OCI-LY1 (cell line): ENCODE measurements at regions not wholly inside any gene's neighbourhood (a gene's known extent, or its start where the extent isn't known, plus 50 kb on each side); places are given as distances from the start of the nearest gene placed in this dataset.

ENCODE experiments used
- H2AFZ ChIP-seq: fragments of 200-600 bp; sonication (generic), shearing (Covaris generic); 2 replicates; pipeline ENCODE4 v1.6.0; 2014; ENCODE audit warnings: antibody characterized with exemption, mild to moderate bottlenecking, low read length
- H3F3A ChIP-seq: fragments of 200-600 bp; sonication (generic), shearing (Covaris generic); 2 replicates; pipeline ENCODE4 v1.6.0; 2014; ENCODE audit warnings: mild to moderate bottlenecking, antibody characterized with exemption, low read length, moderate library complexity; ENCODE audit not compliant: insufficient read depth
- H3K27ac ChIP-seq: fragments of 200-600 bp; sonication (generic); 2 replicates; pipeline ENCODE4 v1.5.1; 2014; ENCODE audit warnings: low read length, mixed run types, mild to moderate bottlenecking, low read depth; ENCODE audit not compliant: poor library complexity, severe bottlenecking
- H3K27me3 ChIP-seq: fragments of 200-600 bp; sonication (generic); 2 replicates; pipeline ENCODE4 v1.6.0; 2014; ENCODE audit warnings: antibody characterized with exemption, mild to moderate bottlenecking, low read length, moderate library complexity; ENCODE audit not compliant: insufficient read depth
- H3K36me3 ChIP-seq: fragments of 200-600 bp; sonication (generic); 2 replicates; pipeline ENCODE4 v1.6.1; 2014; ENCODE audit warnings: mild to moderate bottlenecking, antibody characterized with exemption, low read length, moderate library complexity, mixed read lengths; ENCODE audit not compliant: insufficient read depth
- H3K4me1 ChIP-seq: fragments of 200-600 bp; sonication (generic); 2 replicates; pipeline ENCODE4 v1.5.1; 2014; ENCODE audit warnings: mild to moderate bottlenecking, low read length, moderate library complexity; ENCODE audit not compliant: insufficient read depth, severe bottlenecking
- H3K4me2 ChIP-seq: fragments of 200-600 bp; sonication (generic), shearing (Covaris generic); 2 replicates; pipeline ENCODE4 v1.6.1; 2014; ENCODE audit warnings: low read length
- H3K4me3 ChIP-seq: fragments of 200-600 bp; sonication (generic); 2 replicates; pipeline ENCODE4 v1.5.1; 2014; ENCODE audit warnings: low read length, low read depth, mild to moderate bottlenecking, mixed read lengths; ENCODE audit not compliant: poor library complexity, severe bottlenecking
- H3K79me2 ChIP-seq: fragments of 200-600 bp; shearing (Covaris generic); 2 replicates; pipeline ENCODE4 v1.6.1; 2016; ENCODE audit warnings: mixed run types, low read length, mixed read lengths; ENCODE audit not compliant: insufficient read depth
- H3K9ac ChIP-seq: fragments of 200-600 bp; sonication (generic), shearing (Covaris generic); 2 replicates; pipeline ENCODE4 v1.6.1; 2014; ENCODE audit warnings: mild to moderate bottlenecking, low read length, mixed read lengths
- H3K9me2 ChIP-seq: fragments of 200-600 bp; sonication (generic), shearing (Covaris generic); 2 replicates; pipeline ENCODE4 v1.6.1; 2014; ENCODE audit warnings: low read depth, mild to moderate bottlenecking, low read length, mixed read lengths
- H3K9me3 ChIP-seq: fragments of 200-600 bp; shearing (Covaris generic); 2 replicates; pipeline ENCODE4 v1.6.1; 2014; ENCODE audit warnings: low read length, mixed read lengths
- H4K20me1 ChIP-seq: fragments of 200-600 bp; sonication (generic), shearing (Covaris generic); 2 replicates; pipeline ENCODE4 v1.6.0; 2016; ENCODE audit warnings: mild to moderate bottlenecking, low read length; ENCODE audit not compliant: insufficient read depth
- CTCF ChIP-seq: fragments of 200-600 bp; sonication (generic), shearing (Covaris generic); IDR thresholded peaks from 2 replicates; pipeline ENCODE4 v1.5.1; 2017; ENCODE audit warnings: mild to moderate bottlenecking, antibody characterized with exemption, low read length, moderate library complexity, mixed read lengths
- EZH2 ChIP-seq: fragments of 200-600 bp; sonication (generic), shearing (Covaris generic); IDR thresholded peaks from 2 replicates; pipeline ENCODE4 v1.8.0; 2017; ENCODE audit warnings: borderline replicate concordance, mixed run types, mild to moderate bottlenecking, antibody characterized with exemption, low read length, moderate library complexity, mixed read lengths

- no peaks in the 10 kb centered on the region for H3K79me2 ChIP-seq
- no peaks in the 10 kb centered on the region for H3K4me1 ChIP-seq
- no peak overlapping the region for H3K4me2 ChIP-seq
- no peaks in the 10 kb centered on the region for H3K9me3 ChIP-seq
- H4K20me1 ChIP-seq: no peaks in the 10 kb centered on the region
- H3K27ac ChIP-seq: no peak overlapping the region
- no peaks in the 10 kb centered on the region for H3F3A ChIP-seq
- H3K27me3 ChIP-seq: no peaks in the 10 kb centered on the region
- no peak overlapping the region for H3K4me3 ChIP-seq
- H3K9ac ChIP-seq: no peak overlapping the region
- no peak overlapping the region for H2AFZ ChIP-seq
- TF ChIP-seq CTCF (no peak), EZH2 (no peak)
- H3K36me3 ChIP-seq: no peaks in the 10 kb centered on the region
- no peaks in the 10 kb centered on the region for H3K9me2 ChIP-seq
Observed at GRCh38 chr2:67006373-67006960, 390.7 kb upstream of the ETAA1 start.

GRCh38 chr2:67008155-67008554 is 389.0 kb upstream of the ETAA1 start:
- Histone ChIP-seq H3F3A (no peaks in the 10 kb centered on the region), H3K4me3 (no peak overlapping the region), H3K36me3 (no peaks in the 10 kb centered on the region), H3K9me2 (no peaks in the 10 kb centered on the region), H3K4me1 (no peaks in the 10 kb centered on the region), H3K9ac (no peak overlapping the region), H3K27me3 (no peaks in the 10 kb centered on the region), H3K9me3 (no peaks in the 10 kb centered on the region), H2AFZ (no peak overlapping the region), H3K4me2 (no peak overlapping the region), H3K79me2 (no peaks in the 10 kb centered on the region), H3K27ac (no peak overlapping the region), H4K20me1 (no peaks in the 10 kb centered on the region)
- TF ChIP-seq EZH2 (no peak), CTCF (no peak)

GRCh38 chr2:67012165-67012564 is 385.0 kb upstream of the ETAA1 start:
- Histone ChIP-seq H4K20me1 (no peaks in the 10 kb centered on the region), H3K9me3 (no peaks in the 10 kb centered on the region), H3K36me3 (no peaks in the 10 kb centered on the region), H3K27ac (no peak overlapping the region), H3K4me3 (no peak overlapping the region), H3K9me2 (no peaks in the 10 kb centered on the region), H3F3A (no peaks in the 10 kb centered on the region), H3K4me2 (no peak overlapping the region), H3K27me3 (no peaks in the 10 kb centered on the region), H3K79me2 (no peaks in the 10 kb centered on the region), H3K9ac (no peak overlapping the region), H2AFZ (no peak overlapping the region), H3K4me1 (no peaks in the 10 kb centered on the region)
- TF ChIP-seq CTCF: no peak
- no peak for TF ChIP-seq EZH2
